H1 (cell line): ENCODE measurements at regions not wholly inside any gene's neighbourhood (a gene's known extent, or its start where the extent isn't known, plus 50 kb on each side); places are given as distances from the start of the nearest gene placed in this dataset.

Experiments used
- CTCF ChIA-PET: fragments of 300-600 bp; sonication (Branson Sonifier 250); formaldehyde crosslinking; loops from one replicate; lab custom pipeline; 2021; ENCODE audit not compliant: partially characterized antibody; lab: Charles Lee
- POLR2A ChIA-PET: fragments of 300-600 bp; sonication (Branson Sonifier 250); formaldehyde crosslinking; loops from one replicate; lab custom pipeline; 2021; ENCODE audit warnings: inconsistent platforms; ENCODE audit not compliant: partially characterized antibody; lab: Charles Lee
- DNase-seq, 2 experiments: peaks; one replicate each; pipeline versions ENCODE4 v3.0.0 to v3.0.0-alpha.2; 2010 to 2022; ENCODE audit warnings: low spot score in 2 of 2, low read depth in 1 of 2, mixed read lengths in 1 of 2
- FAIRE-seq: peaks from 2 replicates; lab custom pipeline; 2011; peaks lifted over from hg19 to GRCh38; lab: Jason Lieb, UNC
- H2AFZ ChIP-seq: 2 replicates; pipeline ENCODE4 v1.8.1; 2012; ENCODE audit warnings: low read length, inconsistent platforms
- H2AK5ac ChIP-seq: 2 replicates; pipeline ENCODE4 v1.6.1; 2013; ENCODE audit warnings: low read depth, low read length
- H2BK120ac ChIP-seq: replicated peaks from 2 replicates; pipeline ENCODE3; 2013; ENCODE audit warnings: low read depth, low read length, inconsistent platforms
- H2BK12ac ChIP-seq: 2 replicates; pipeline ENCODE4 v1.6.1; 2013; ENCODE audit warnings: low read depth, low read length
- H2BK15ac ChIP-seq: 2 replicates; pipeline ENCODE4 v1.6.1; 2013; ENCODE audit warnings: low read length
- H2BK20ac ChIP-seq: 2 replicates; pipeline ENCODE4 v1.6.1; 2013; ENCODE audit warnings: low read length
- H2BK5ac ChIP-seq: 2 replicates; pipeline ENCODE4 v1.6.1; 2013; ENCODE audit warnings: low read depth, low read length
- H3K14ac ChIP-seq: 2 replicates; pipeline ENCODE4 v1.6.1; 2013; ENCODE audit warnings: inconsistent platforms; ENCODE audit not compliant: insufficient read length
- H3K18ac ChIP-seq: 2 replicates; pipeline ENCODE4 v1.6.1; 2013; ENCODE audit warnings: low read length; ENCODE audit errors: extremely low read depth
- H3K23ac ChIP-seq: 2 replicates; pipeline ENCODE4 v1.6.1; 2013; ENCODE audit warnings: inconsistent platforms; ENCODE audit not compliant: insufficient read length
- H3K23me2 ChIP-seq: 2 replicates; pipeline ENCODE4 v1.6.1; 2013; ENCODE audit warnings: low read depth, low read length
- H3K27ac ChIP-seq: 2 replicates; pipeline ENCODE4 v1.6.1; 2011; ENCODE audit warnings: low read depth, low read length, inconsistent platforms
- H3K27me3 ChIP-seq, 4 experiments: replicated peaks in 1 of 4; 1 replicate in 1 of 4; 2 replicates in 3 of 4; pipeline versions ENCODE4 v1.6.1 to v1.8.1; 2011 to 2013; ENCODE audit warnings: low read length in 3 of 4, mild to moderate bottlenecking in 3 of 4, inconsistent platforms in 2 of 4, mixed read lengths in 2 of 4, moderate library complexity in 1 of 4; ENCODE audit not compliant: control insufficient read depth in 3 of 4, insufficient read depth in 3 of 4; ENCODE audit errors: extremely low read depth in 1 of 4
- H3K36me3 ChIP-seq, 4 experiments: 2 replicates each; pipeline versions ENCODE4 v1.6.1 to v1.8.1; 2011 to 2013; ENCODE audit warnings: mild to moderate bottlenecking in 4 of 4, low read length in 3 of 4, moderate library complexity in 2 of 4, control low read depth in 1 of 4, inconsistent platforms in 1 of 4; ENCODE audit not compliant: insufficient read depth in 4 of 4, control insufficient read depth in 2 of 4
- H3K4ac ChIP-seq: replicated peaks from 2 replicates; pipeline ENCODE3; 2013; ENCODE audit warnings: low read length, low read depth, mixed read lengths, inconsistent platforms; ENCODE audit not compliant: insufficient read length
- H3K4me1 ChIP-seq, 4 experiments: replicated peaks in 1 of 4; 1 replicate in 1 of 4; 2 replicates in 3 of 4; pipeline versions ENCODE4 v1.6.1 to v1.8.1; 2011 to 2013; ENCODE audit warnings: low read length in 3 of 4, inconsistent platforms in 2 of 4, mixed read lengths in 1 of 4; ENCODE audit not compliant: insufficient read depth in 4 of 4, control insufficient read depth in 3 of 4
- H3K4me2 ChIP-seq, 2 experiments: 2 replicates each; pipeline versions ENCODE4 v1.6.1 to v1.8.1; 2011 to 2013; ENCODE audit warnings: low read depth in 2 of 2, low read length in 2 of 2, control low read depth in 1 of 2, inconsistent platforms in 1 of 2, mild to moderate bottlenecking in 1 of 2; ENCODE audit not compliant: insufficient read depth in 1 of 2
- H3K4me3 ChIP-seq, 4 experiments: fragments of 200-600, 300-600 bp in 1 of 4; sonication (generic), shearing (Covaris generic), sonication (Bioruptor Twin) in 1 of 4; 2 replicates each; pipeline versions ENCODE4 v1.5.1 to v1.8.1; 2011 to 2016; ENCODE audit warnings: low read length in 4 of 4, low read depth in 3 of 4, control low read depth in 2 of 4, inconsistent platforms in 2 of 4, mild to moderate bottlenecking in 2 of 4, mixed read lengths in 1 of 4, moderate library complexity in 1 of 4; ENCODE audit not compliant: insufficient read depth in 2 of 4; ENCODE audit errors: extremely low read depth in 1 of 4
- H3K56ac ChIP-seq: replicated peaks from 2 replicates; pipeline ENCODE3; 2013; ENCODE audit warnings: low read depth, mild to moderate bottlenecking, mixed read lengths, low read length, inconsistent platforms; ENCODE audit not compliant: insufficient read length
- H3K79me1 ChIP-seq: 2 replicates; pipeline ENCODE4 v1.6.1; 2013; ENCODE audit warnings: low read depth, low read length, control low read depth
- H3K79me2 ChIP-seq, 2 experiments: 2 replicates each; pipeline versions ENCODE4 v1.6.1 to v1.8.1; 2012 to 2013; ENCODE audit warnings: low read length in 2 of 2, mild to moderate bottlenecking in 2 of 2, inconsistent platforms in 1 of 2; ENCODE audit not compliant: insufficient read depth in 2 of 2, control insufficient read depth in 1 of 2
- H3K9ac ChIP-seq, 4 experiments: replicated peaks in 1 of 4; 1 replicate in 1 of 4; 2 replicates in 3 of 4; pipeline versions ENCODE4 v1.6.1 to v1.8.1; 2011 to 2013; ENCODE audit warnings: low read depth in 3 of 4, low read length in 3 of 4, control low read depth in 2 of 4, mild to moderate bottlenecking in 2 of 4, moderate library complexity in 2 of 4, inconsistent platforms in 1 of 4; ENCODE audit errors: extremely low read depth in 1 of 4
- H3K9me3 ChIP-seq, 2 experiments: 2 replicates each; pipeline versions ENCODE4 v1.6.1 to v1.8.1; 2012 to 2013; ENCODE audit warnings: mild to moderate bottlenecking in 2 of 2, moderate library complexity in 2 of 2, control low read depth in 1 of 2, inconsistent platforms in 1 of 2, low read depth in 1 of 2, low read length in 1 of 2, mixed read lengths in 1 of 2; ENCODE audit not compliant: insufficient read depth in 2 of 2
- H4K20me1 ChIP-seq, 2 experiments: replicated peaks in 1 of 2; 2 replicates each; pipeline versions ENCODE3 to v1.8.1; 2011 to 2013; ENCODE audit warnings: inconsistent platforms in 2 of 2, low read length in 2 of 2, mild to moderate bottlenecking in 1 of 2; ENCODE audit not compliant: insufficient read depth in 2 of 2, control insufficient read depth in 1 of 2
- H4K5ac ChIP-seq: 2 replicates; pipeline ENCODE4 v1.6.1; 2013; ENCODE audit warnings: low read length, low read depth, mixed read lengths, inconsistent platforms; ENCODE audit not compliant: insufficient read length
- H4K8ac ChIP-seq: 2 replicates; pipeline ENCODE4 v1.8.0; 2013; ENCODE audit warnings: mild to moderate bottlenecking, moderate library complexity, low read length, inconsistent platforms; ENCODE audit not compliant: insufficient read depth; ENCODE audit errors: extremely low read depth
- H4K91ac ChIP-seq: replicated peaks from 2 replicates; pipeline ENCODE3; 2013; ENCODE audit warnings: low read length, mixed read lengths, inconsistent platforms; ENCODE audit not compliant: insufficient read length
- ATF3 ChIP-seq: IDR thresholded peaks from 2 replicates; pipeline ENCODE4 v1.6.1; 2011; ENCODE audit warnings: low read depth, mild to moderate bottlenecking, low read length; ENCODE audit not compliant: insufficient read depth
- CBX8 ChIP-seq: fragments of 300-800, 300-1000 bp; sonication (generic); IDR thresholded peaks from 2 replicates; pipeline ENCODE4 v1.7.1; 2016; ENCODE audit warnings: low read depth, low read length, borderline replicate concordance
- CHD1 ChIP-seq: IDR thresholded peaks from 2 replicates; pipeline ENCODE4 v1.6.1; 2012; ENCODE audit warnings: low read depth, low read length, improper control_type of control experiment
- CHD2 ChIP-seq: IDR thresholded peaks from 2 replicates; pipeline ENCODE4 v1.6.1; 2012; ENCODE audit warnings: low read length, improper control_type of control experiment
- EP300 ChIP-seq, 2 experiments: IDR thresholded peaks; 1 replicate in 1 of 2; 2 replicates in 1 of 2; pipeline ENCODE4 v1.6.1; 2011 to 2012; ENCODE audit warnings: low read depth in 2 of 2, low read length in 2 of 2, mild to moderate bottlenecking in 2 of 2, borderline replicate concordance in 1 of 2, inconsistent platforms in 1 of 2, moderate library complexity in 1 of 2
- KDM5A ChIP-seq: fragments of 200-600 bp; IDR thresholded peaks from 2 replicates; pipeline ENCODE4 v1.7.1; 2012; ENCODE audit warnings: mild to moderate bottlenecking, low read length, inconsistent platforms, mixed read lengths
- MAX ChIP-seq: IDR thresholded peaks from 2 replicates; pipeline ENCODE4 v1.6.1; 2012; ENCODE audit warnings: inconsistent platforms
- POLR2A ChIP-seq, 2 experiments: IDR thresholded peaks; 1 replicate in 1 of 2; 2 replicates in 1 of 2; pipeline ENCODE4 v1.6.1; 2011; ENCODE audit warnings: low read depth in 2 of 2, low read length in 2 of 2, mild to moderate bottlenecking in 2 of 2; ENCODE audit errors: control extremely low read depth in 1 of 2
- SIX5 ChIP-seq: IDR thresholded peaks from 2 replicates; pipeline ENCODE4 v1.6.1; 2011; ENCODE audit warnings: mild to moderate bottlenecking, low read depth, low read length
- SP4 ChIP-seq: IDR thresholded peaks from 2 replicates; pipeline ENCODE4 v1.6.1; 2012; ENCODE audit warnings: low read length, inconsistent platforms
- TAF7 ChIP-seq: optimal IDR thresholded peaks from 2 replicates; pipeline ENCODE3; 2011; ENCODE audit warnings: low read depth, mild to moderate bottlenecking, inconsistent platforms, low read length, moderate library complexity, borderline replicate concordance
- TCF12 ChIP-seq: IDR thresholded peaks from 2 replicates; pipeline ENCODE4 v1.6.1; 2011; ENCODE audit warnings: low read depth, mild to moderate bottlenecking, low read length
- WGBS, 2 experiments: shearing (Covaris generic) in 1 of 2; methylation state at CpG; one replicate each; pipeline versions ENCODE4 v1.1.6 to v1.1.7; 2013 to 2015; ENCODE audit warnings: low lambda C conversion rate in 2 of 2, mixed read lengths in 2 of 2, inconsistent platforms in 1 of 2, low coverage in 1 of 2, missing lambda C conversion rate in 1 of 2; ENCODE audit not compliant: insufficient replicate concordance in 2 of 2, insufficient coverage in 1 of 2, insufficient read length in 1 of 2; ENCODE audit errors: extremely low coverage in 1 of 2, missing lambda C conversion rate in 1 of 2; 5-methylcytosine and 5-hydroxymethylcytosine counted together

- H3K79me1 ChIP-seq, result no peaks in the 10 kb centered on the region; the same call in 1 of the 2 replicates
- H3K9ac ChIP-seq, result no peak overlapping the region
- H2AFZ ChIP-seq, result no peak overlapping the region
- H3K9me3 ChIP-seq, result peaks cover 4 to 8% of the 10 kb centered on the region in 2 experiments; a peak in 2 of 4 replicates
- no peak overlapping the region for H2BK5ac ChIP-seq
- no peak for FAIRE-seq
- H3K14ac ChIP-seq, result no peak overlapping the region
- ChIA-PET CTCF (no interaction called here), POLR2A (no interaction called here)
- H3K4me2 ChIP-seq, result no peak overlapping the region
- no peak for DNase-seq
- no peak overlapping the region for H2BK120ac ChIP-seq
- no peak overlapping the region for H4K5ac ChIP-seq
- 84% methylated on average over 4 of the region's 4 CpGs; no CpG with 5 or more reads in 1 of the 2 experiments for WGBS, 2 experiments
- H3K27me3 ChIP-seq, result no peaks in the 10 kb centered on the region
- no peak overlapping the region for H4K91ac ChIP-seq
- H3K18ac ChIP-seq, result no peak overlapping the region
- H2BK12ac ChIP-seq, result no peak overlapping the region
- H2BK20ac ChIP-seq, result no peak overlapping the region
- no peaks in the 10 kb centered on the region for H3K79me2 ChIP-seq
- H3K27ac ChIP-seq, result no peak overlapping the region
- no peak overlapping the region for H2BK15ac ChIP-seq
- TF ChIP-seq CHD1, result no peak
- TF ChIP-seq SP4, result no peak
- no peak for TF ChIP-seq MAX
- TF ChIP-seq CHD2, result no peak
- TF ChIP-seq ATF3, result no peak
- TF ChIP-seq EP300 (IDR thresholded peaks at IDR 0.05; ENCODE audit: borderline replicate concordance in 1 of 2, low read depth in 2 of 2, low read length in 2 of 2), result no peak
- TF ChIP-seq TCF12, result no peak
- TF ChIP-seq CBX8, result no peak
- TF ChIP-seq SIX5, result no peak
- TF ChIP-seq TAF7, result no peak
- TF ChIP-seq KDM5A, result no peak
- no peak for TF ChIP-seq POLR2A (IDR thresholded peaks at IDR 0.05; ENCODE audit: control extremely low read depth in 1 of 2, low read depth in 2 of 2, low read length in 2 of 2)
- no peaks in the 10 kb centered on the region for H3K36me3 ChIP-seq
- H3K23ac ChIP-seq, result no peak overlapping the region
- no peaks in the 10 kb centered on the region; the same call in 1 of the 2 replicates for H3K23me2 ChIP-seq
- H2AK5ac ChIP-seq, result no peak overlapping the region
- no peaks in the 10 kb centered on the region for H3K4me1 ChIP-seq
- H3K4ac ChIP-seq, result no peak overlapping the region
- H4K8ac ChIP-seq, result no peak overlapping the region
- H4K20me1 ChIP-seq, result no peaks in the 10 kb centered on the region
- H3K4me3 ChIP-seq, result no peak overlapping the region
- H3K56ac ChIP-seq, result no peak overlapping the region
These were observed 324.7 kb downstream of the TCERG1L start for GRCh38 chr10:130986846-130987245.
